HFF-Myc (cell line): ENCODE measurements at regions not wholly inside any gene's neighbourhood (a gene's known extent, or its start where the extent isn't known, plus 50 kb on each side); places are given as distances from the start of the nearest gene placed in this dataset.

ENCODE experiments used
- DNase-seq: peaks from one replicate; pipeline ENCODE4 v3.0.0-alpha.2; 2011; ENCODE audit warnings: low read depth; ENCODE audit errors: extremely low read depth
- H3K4me3 ChIP-seq: replicated peaks from 2 replicates; pipeline ENCODE4 v1.5.1; 2011; ENCODE audit warnings: low read depth, mild to moderate bottlenecking, control low read depth, low read length
- CTCF ChIP-seq: IDR thresholded peaks from 2 replicates; pipeline ENCODE4 v1.5.1; 2012; ENCODE audit warnings: mild to moderate bottlenecking, low read depth, low read length, control low read depth; ENCODE audit errors: missing control alignments

- no peak overlapping the region for H3K4me3 ChIP-seq
- no peak for DNase-seq
- no peak for TF ChIP-seq CTCF
Observed at GRCh38 chr1:98405581-98406074, 255.9 kb upstream of the SNX7 start.

GRCh38 chr1:98404866-98405265 lies 256.7 kb upstream of the SNX7 start:
- H3K4me3 ChIP-seq: no peak overlapping the region
- no peak for TF ChIP-seq CTCF
- no peak for DNase-seq

GRCh38 chr1:98403963-98404480 lies 257.5 kb upstream of the SNX7 start:
- no peak for DNase-seq
- no peak for TF ChIP-seq CTCF
- H3K4me3 ChIP-seq: no peak overlapping the region

GRCh38 chr1:98402860-98403259 lies 258.7 kb upstream of the SNX7 start:
- DNase-seq: no peak
- TF ChIP-seq CTCF: no peak
- H3K4me3 ChIP-seq: no peak overlapping the region

GRCh38 chr1:98400446-98400845 lies 261.1 kb upstream of the SNX7 start:
- no peak for TF ChIP-seq CTCF
- DNase-seq: no peak
- no peak overlapping the region for H3K4me3 ChIP-seq

GRCh38 chr1:98399218-98399617 lies 262.3 kb upstream of the SNX7 start:
- no peak for DNase-seq
- no peak overlapping the region for H3K4me3 ChIP-seq
- no peak for TF ChIP-seq CTCF

GRCh38 chr1:98398649-98399048 lies 262.9 kb upstream of the SNX7 start:
- no peak overlapping the region for H3K4me3 ChIP-seq
- DNase-seq: no peak
- no peak for TF ChIP-seq CTCF
